ENCODE measurements at regions not wholly inside any gene's neighbourhood (a gene's known extent, or its start where the extent isn't known, plus 50 kb on each side); places are given as distances from the start of the nearest gene placed in this dataset.
"Not testable (repeated sequence)": the region's sequence is repeated elsewhere in the genome, so short reads cannot be mapped to it uniquely, and the experiment has no call there.

- Histone ChIP-seq H3K4me3 (ENCODE audit: insufficient read depth in 1 of 2, low read depth in 1 of 2, low read length in 2 of 2) (no peak overlapping the region), H2BK120ac (ENCODE audit: low read depth, low read length) (no peak overlapping the region), H2AK5ac (ENCODE audit: low read length, severe bottlenecking) (no peak overlapping the region), H3K36me3 (ENCODE audit: control insufficient read depth in 1 of 2, insufficient read depth in 2 of 2, low read depth in 1 of 2, low read length in 2 of 2) (no peaks in the 10 kb centered on the region), H3K79me1 (replicated peaks; ENCODE audit: low read length, poor library complexity, severe bottlenecking) (no peaks in the 10 kb centered on the region), H3K23ac (ENCODE audit: low read length in 2 of 2) (no peak overlapping the region), H2BK12ac (ENCODE audit: low read length in 2 of 2) (no peak overlapping the region), H2AFZ (ENCODE audit: low read depth, low read length) (no peak overlapping the region), H4K8ac (ENCODE audit: low read length) (no peak overlapping the region), H2BK15ac (ENCODE audit: low read depth, poor library complexity, severe bottlenecking) (no peak overlapping the region), H3K9me3 (ENCODE audit: control insufficient read depth, low read length) (peaks cover 2% of the 10 kb centered on the region), H3K4me2 (ENCODE audit: low read length, poor library complexity, severe bottlenecking) (no peak overlapping the region), H2BK5ac (ENCODE audit: low read depth, low read length, poor library complexity, severe bottlenecking) (no peak overlapping the region), H3K4me1 (ENCODE audit: control insufficient read depth, insufficient read depth, low read depth, low read length) (no peaks in the 10 kb centered on the region), H3K14ac (ENCODE audit: low read length in 2 of 2) (no peak overlapping the region), H3K18ac (ENCODE audit: low read depth in 1 of 2, low read length in 2 of 2) (no peak overlapping the region), H3K9ac (ENCODE audit: low read length) (no peak overlapping the region), H3K27ac (ENCODE audit: low read length, poor library complexity, severe bottlenecking) (no peak overlapping the region), H3K4ac (ENCODE audit: low read depth in 1 of 2, low read length in 2 of 2) (no peak overlapping the region), H4K91ac (ENCODE audit: low read length) (no peak overlapping the region), H3K27me3 (ENCODE audit: control insufficient read depth in 1 of 2, insufficient read depth in 1 of 2, low read length in 2 of 2) (no peaks in the 10 kb centered on the region)
- no peak for DNase-seq
- no CpG with 5 or more reads among the region's 1 CpG for WGBS
These were observed 90.1 kb upstream of the NPSR1 start for GRCh38 chr7:34567906-34568305.

GRCh38 chr7:34569975-34570699 lies 87.9 kb upstream of the NPSR1 start:
- Histone ChIP-seq H3K27ac (ENCODE audit: low read length, poor library complexity, severe bottlenecking) (no peak overlapping the region), H2AK5ac (ENCODE audit: low read length, severe bottlenecking) (no peak overlapping the region), H4K8ac (ENCODE audit: low read length) (no peak overlapping the region), H3K23ac (ENCODE audit: low read length in 2 of 2) (no peak overlapping the region), H2BK12ac (ENCODE audit: low read length in 2 of 2) (no peak overlapping the region), H3K36me3 (ENCODE audit: control insufficient read depth in 1 of 2, insufficient read depth in 2 of 2, low read depth in 1 of 2, low read length in 2 of 2) (no peaks in the 10 kb centered on the region), H3K79me1 (replicated peaks; ENCODE audit: low read length, poor library complexity, severe bottlenecking) (no peaks in the 10 kb centered on the region), H3K9me3 (ENCODE audit: control insufficient read depth, low read length) (no peaks in the 10 kb centered on the region), H3K27me3 (ENCODE audit: control insufficient read depth in 1 of 2, insufficient read depth in 1 of 2, low read length in 2 of 2) (no peaks in the 10 kb centered on the region), H2BK15ac (ENCODE audit: low read depth, poor library complexity, severe bottlenecking) (no peak overlapping the region), H3K14ac (ENCODE audit: low read length in 2 of 2) (no peak overlapping the region), H3K4ac (ENCODE audit: low read depth in 1 of 2, low read length in 2 of 2) (no peak overlapping the region), H3K4me2 (ENCODE audit: low read length, poor library complexity, severe bottlenecking) (no peak overlapping the region), H4K91ac (ENCODE audit: low read length) (no peak overlapping the region), H2BK5ac (ENCODE audit: low read depth, low read length, poor library complexity, severe bottlenecking) (no peak overlapping the region), H3K18ac (ENCODE audit: low read depth in 1 of 2, low read length in 2 of 2) (no peak overlapping the region), H2AFZ (ENCODE audit: low read depth, low read length) (no peak overlapping the region), H3K4me1 (ENCODE audit: control insufficient read depth, insufficient read depth, low read depth, low read length) (no peaks in the 10 kb centered on the region), H2BK120ac (ENCODE audit: low read depth, low read length) (no peak overlapping the region), H3K4me3 (ENCODE audit: insufficient read depth in 1 of 2, low read depth in 1 of 2, low read length in 2 of 2) (no peak overlapping the region), H3K9ac (ENCODE audit: low read length) (no peak overlapping the region)
- WGBS: 70% methylated on average over 5 of the region's 6 CpGs
- no peak for DNase-seq

GRCh38 chr7:34575006-34575405 lies 83.0 kb upstream of the NPSR1 start:
- H3K79me1 ChIP-seq (replicated peaks; ENCODE audit: low read length, poor library complexity, severe bottlenecking): no peaks in the 10 kb centered on the region
- H2BK12ac ChIP-seq (ENCODE audit: low read length in 2 of 2): no peak overlapping the region
- no peak overlapping the region for H3K4me3 ChIP-seq (ENCODE audit: insufficient read depth in 1 of 2, low read depth in 1 of 2, low read length in 2 of 2)
- no peaks in the 10 kb centered on the region for H3K4me1 ChIP-seq (ENCODE audit: control insufficient read depth, insufficient read depth, low read depth, low read length)
- H4K8ac ChIP-seq (ENCODE audit: low read length): no peak overlapping the region
- H2AFZ ChIP-seq (ENCODE audit: low read depth, low read length): no peak overlapping the region
- no peaks in the 10 kb centered on the region for H3K9me3 ChIP-seq (ENCODE audit: control insufficient read depth, low read length)
- DNase-seq: no peak
- no peak overlapping the region for H3K4ac ChIP-seq (ENCODE audit: low read depth in 1 of 2, low read length in 2 of 2)
- no peak overlapping the region for H2BK5ac ChIP-seq (ENCODE audit: low read depth, low read length, poor library complexity, severe bottlenecking)
- no peaks in the 10 kb centered on the region for H3K27me3 ChIP-seq (ENCODE audit: control insufficient read depth in 1 of 2, insufficient read depth in 1 of 2, low read length in 2 of 2)
- H3K14ac ChIP-seq (ENCODE audit: low read length in 2 of 2): no peak overlapping the region
- H3K4me2 ChIP-seq (ENCODE audit: low read length, poor library complexity, severe bottlenecking): no peak overlapping the region
- no peak overlapping the region for H3K23ac ChIP-seq (ENCODE audit: low read length in 2 of 2)
- H3K27ac ChIP-seq (ENCODE audit: low read length, poor library complexity, severe bottlenecking): no peak overlapping the region
- H2AK5ac ChIP-seq (ENCODE audit: low read length, severe bottlenecking): no peak overlapping the region
- no peak overlapping the region for H2BK15ac ChIP-seq (ENCODE audit: low read depth, poor library complexity, severe bottlenecking)
- H3K18ac ChIP-seq (ENCODE audit: low read depth in 1 of 2, low read length in 2 of 2): no peak overlapping the region
- no peaks in the 10 kb centered on the region for H3K36me3 ChIP-seq (ENCODE audit: control insufficient read depth in 1 of 2, insufficient read depth in 2 of 2, low read depth in 1 of 2, low read length in 2 of 2)
- no peak overlapping the region for H4K91ac ChIP-seq (ENCODE audit: low read length)
- H3K9ac ChIP-seq (ENCODE audit: low read length): no peak overlapping the region
- no peak overlapping the region for H2BK120ac ChIP-seq (ENCODE audit: low read depth, low read length)
- WGBS: 90% methylated on average over 1 of the region's 2 CpGs

GRCh38 chr7:34577934-34578333 lies 80.1 kb upstream of the NPSR1 start:
- H3K4me2 ChIP-seq (ENCODE audit: low read length, poor library complexity, severe bottlenecking); H3K4me1 ChIP-seq (ENCODE audit: control insufficient read depth, insufficient read depth, low read depth, low read length); H4K8ac ChIP-seq (ENCODE audit: low read length); H4K91ac ChIP-seq (ENCODE audit: low read length); H2BK5ac ChIP-seq (ENCODE audit: low read depth, low read length, poor library complexity, severe bottlenecking); H3K79me1 ChIP-seq (replicated peaks; ENCODE audit: low read length, poor library complexity, severe bottlenecking); H3K4me3 ChIP-seq (ENCODE audit: insufficient read depth in 1 of 2, low read depth in 1 of 2, low read length in 2 of 2); H2AK5ac ChIP-seq (ENCODE audit: low read length, severe bottlenecking); H2BK12ac ChIP-seq (ENCODE audit: low read length in 2 of 2); H3K27me3 ChIP-seq (ENCODE audit: control insufficient read depth in 1 of 2, insufficient read depth in 1 of 2, low read length in 2 of 2); H2BK120ac ChIP-seq (ENCODE audit: low read depth, low read length); H2BK15ac ChIP-seq (ENCODE audit: low read depth, poor library complexity, severe bottlenecking); H3K36me3 ChIP-seq (ENCODE audit: control insufficient read depth in 1 of 2, insufficient read depth in 2 of 2, low read depth in 1 of 2, low read length in 2 of 2); DNase-seq; H2AFZ ChIP-seq (ENCODE audit: low read depth, low read length); H3K18ac ChIP-seq (ENCODE audit: low read depth in 1 of 2, low read length in 2 of 2); H3K4ac ChIP-seq (ENCODE audit: low read depth in 1 of 2, low read length in 2 of 2); H3K9me3 ChIP-seq (ENCODE audit: control insufficient read depth, low read length); H3K23ac ChIP-seq (ENCODE audit: low read length in 2 of 2); H3K14ac ChIP-seq (ENCODE audit: low read length in 2 of 2); H3K9ac ChIP-seq (ENCODE audit: low read length); H3K27ac ChIP-seq (ENCODE audit: low read length, poor library complexity, severe bottlenecking): not testable (repeated sequence)
- 94% methylated on average over 1 of the region's 1 CpG for WGBS

Measured in mesenchymal stem cell (in vitro differentiated cells and primary cell).